ENCODE measurements at regions not wholly inside any gene's neighbourhood (a gene's known extent, or its start where the extent isn't known, plus 50 kb on each side); places are given as distances from the start of the nearest gene placed in this dataset.

DNA sequence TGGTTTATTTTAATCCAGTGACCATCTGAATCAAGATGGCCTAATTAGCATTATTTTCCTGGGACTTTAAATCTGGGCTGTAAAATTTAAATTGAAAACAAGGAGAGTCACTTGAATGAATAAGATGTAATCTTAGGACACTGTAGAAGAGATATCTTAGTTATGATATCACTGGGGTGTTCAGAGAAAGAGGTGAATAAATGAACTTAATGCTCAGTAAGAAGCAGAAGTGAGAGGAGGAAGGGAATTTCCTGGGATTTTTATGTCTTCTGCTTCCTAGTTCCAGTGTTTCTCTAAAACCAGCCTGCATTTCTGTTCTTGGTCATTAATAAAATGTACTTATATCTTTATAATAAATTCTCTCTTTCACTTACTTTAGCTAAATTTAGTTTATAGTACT is 136.8 kb upstream of the PTPRK start:
- no peak for TF ChIP-seq POLR2AphosphoS5 (IDR thresholded peaks at IDR 0.05)
- TF ChIP-seq, protein P1, sequence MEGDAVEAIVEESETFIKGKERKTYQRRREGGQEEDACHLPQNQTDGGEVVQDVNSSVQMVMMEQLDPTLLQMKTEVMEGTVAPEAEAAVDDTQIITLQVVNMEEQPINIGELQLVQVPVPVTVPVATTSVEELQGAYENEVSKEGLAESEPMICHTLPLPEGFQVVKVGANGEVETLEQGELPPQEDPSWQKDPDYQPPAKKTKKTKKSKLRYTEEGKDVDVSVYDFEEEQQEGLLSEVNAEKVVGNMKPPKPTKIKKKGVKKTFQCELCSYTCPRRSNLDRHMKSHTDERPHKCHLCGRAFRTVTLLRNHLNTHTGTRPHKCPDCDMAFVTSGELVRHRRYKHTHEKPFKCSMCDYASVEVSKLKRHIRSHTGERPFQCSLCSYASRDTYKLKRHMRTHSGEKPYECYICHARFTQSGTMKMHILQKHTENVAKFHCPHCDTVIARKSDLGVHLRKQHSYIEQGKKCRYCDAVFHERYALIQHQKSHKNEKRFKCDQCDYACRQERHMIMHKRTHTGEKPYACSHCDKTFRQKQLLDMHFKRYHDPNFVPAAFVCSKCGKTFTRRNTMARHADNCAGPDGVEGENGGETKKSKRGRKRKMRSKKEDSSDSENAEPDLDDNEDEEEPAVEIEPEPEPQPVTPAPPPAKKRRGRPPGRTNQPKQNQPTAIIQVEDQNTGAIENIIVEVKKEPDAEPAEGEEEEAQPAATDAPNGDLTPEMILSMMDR (IDR thresholded peaks at IDR 0.05): no peak
- TF ChIP-seq POLR2A (IDR thresholded peaks at IDR 0.05; ENCODE audit: low read depth): no peak

Data from esophagus muscularis mucosa (tissue), 3 donors.